Kidney (tissue), 13 donors: ENCODE measurements at regions not wholly inside any gene's neighbourhood (a gene's known extent, or its start where the extent isn't known, plus 50 kb on each side); places are given as distances from the start of the nearest gene placed in this dataset.

ENCODE experiments used
- DNase-seq, 5 donors: peaks; one replicate each; pipeline ENCODE4 v3.0.0-alpha.2; 2013 to 2020
- FAIRE-seq: peaks from 2 replicates; lab custom pipeline; 2012; peaks lifted over from hg19 to GRCh38; lab: Jason Lieb, UNC
- H3K27ac ChIP-seq, 2 donors: one replicate each; pipeline ENCODE4 v1.7.0; 2013; ENCODE audit warnings: low read depth in 2 of 2, low read length in 2 of 2, inconsistent platforms in 1 of 2
- H3K27me3 ChIP-seq: one replicate; pipeline ENCODE4 v1.7.1; 2013; ENCODE audit warnings: low read length, inconsistent platforms; ENCODE audit not compliant: control insufficient read depth, insufficient read depth
- H3K36me3 ChIP-seq, 3 donors: one replicate each; pipeline versions ENCODE4 v1.7.0 to v1.7.1; 2013; ENCODE audit warnings: low read length in 3 of 3, control low read depth in 1 of 3, inconsistent platforms in 1 of 3; ENCODE audit not compliant: insufficient read depth in 3 of 3, control insufficient read depth in 2 of 3
- H3K4me1 ChIP-seq, 3 donors: one replicate each; pipeline versions ENCODE4 v1.7.0 to v1.7.1; 2013; ENCODE audit warnings: low read length in 3 of 3, inconsistent platforms in 1 of 3, low read depth in 1 of 3; ENCODE audit not compliant: control insufficient read depth in 2 of 3, insufficient read depth in 2 of 3
- H3K4me3 ChIP-seq, 3 donors: one replicate each; pipeline versions ENCODE4 v1.7.0 to v1.8.1; 2013; ENCODE audit warnings: low read length in 3 of 3, control low read depth in 1 of 3, inconsistent platforms in 1 of 3
- H3K9ac ChIP-seq, 3 donors: one replicate each; pipeline versions ENCODE4 v1.7.0 to v1.7.1; 2013; ENCODE audit warnings: low read length in 3 of 3, control low read depth in 1 of 3, inconsistent platforms in 1 of 3
- H3K9me3 ChIP-seq, 3 donors: one replicate each; pipeline versions ENCODE4 v1.7.0 to v1.7.1; 2013; ENCODE audit warnings: low read length in 3 of 3, control low read depth in 1 of 3, inconsistent platforms in 1 of 3; ENCODE audit not compliant: control insufficient read depth in 2 of 3, insufficient read depth in 1 of 3
- CTCF ChIP-seq: IDR thresholded peaks from 3 replicates; pipeline ENCODE4 v1.5.1; 2012; ENCODE audit warnings: mild to moderate bottlenecking, moderate library complexity, borderline replicate concordance; ENCODE audit not compliant: insufficient read depth; ENCODE audit errors: extremely low read depth
- intact Hi-C: fragments of 100-400 bp; cut with DNase I; formaldehyde crosslinking; loops from one replicate; pipeline ENCODE4 v1.11.1; 2022
- donor health status: control.
- donor health status: control.
- donor health status: control.
- donor health status: control.
- donor health status: control.
- donor health status: DM: yes; HTN: yes; CAD: no.
- donor health status: Normal renal cell carcinoma (clear cell type).

GRCh38 chr5:110062246-110062645, 372.5 kb downstream of the MAN2A1 start:
- Histone ChIP-seq H3K36me3 (no peaks in the 10 kb centered on the region), H3K9me3 (no peaks in the 10 kb centered on the region), H3K27me3 (no peaks in the 10 kb centered on the region), H3K9ac (no peak overlapping the region), H3K4me1 (no peaks in the 10 kb centered on the region), H3K27ac (no peak overlapping the region), H3K4me3 (no peak overlapping the region)
- TF ChIP-seq CTCF, result no peak
- no peak for FAIRE-seq
- no peak for DNase-seq
- intact Hi-C loops, result no loop called here

- no peak for TF ChIP-seq CTCF
- no peaks in the 10 kb centered on the region for H3K27me3 ChIP-seq
- H3K9ac ChIP-seq, result no peak overlapping the region
- DNase-seq (peak in 3 of 5 donors; percentile 10 to 21 (median 17)), FAIRE-seq (no peak)
- no peaks in the 10 kb centered on the region for H3K9me3 ChIP-seq
- intact Hi-C loops, result no loop called here
- no peaks in the 10 kb centered on the region for H3K4me1 ChIP-seq
- H3K27ac ChIP-seq, result no peak overlapping the region
- no peaks in the 10 kb centered on the region for H3K36me3 ChIP-seq
- no peak overlapping the region for H3K4me3 ChIP-seq
These were observed 374.2 kb downstream of the MAN2A1 start for GRCh38 chr5:110063640-110064602.

- intact Hi-C loops, result no loop called here
- TF ChIP-seq CTCF, result no peak
- DNase-seq, result no peak
- no peaks in the 10 kb centered on the region for H3K4me1 ChIP-seq
- no peak for FAIRE-seq
- H3K9ac ChIP-seq, result no peak overlapping the region
- H3K36me3 ChIP-seq, result no peaks in the 10 kb centered on the region
- no peaks in the 10 kb centered on the region for H3K9me3 ChIP-seq
- no peaks in the 10 kb centered on the region for H3K27me3 ChIP-seq
- H3K4me3 ChIP-seq, result no peak overlapping the region
- H3K27ac ChIP-seq, result no peak overlapping the region
These were observed 375.0 kb downstream of the MAN2A1 start for GRCh38 chr5:110064603-110065268.
